SK-N-SH (cell line): ENCODE measurements at regions not wholly inside any gene's neighbourhood (a gene's known extent, or its start where the extent isn't known, plus 50 kb on each side); places are given as distances from the start of the nearest gene placed in this dataset.

Experiments used
- CTCF ChIA-PET: fragments of 300-600, 350-600 bp; formaldehyde crosslinking; extraction: SDS; loops from one replicate; lab custom pipeline; 2021; lab: Yijun Ruan, JAX
- POLR2A ChIA-PET: fragments of 350-600 bp; sonication (Branson Sonifier 250); formaldehyde crosslinking; extraction: SDS; loops from one replicate; lab custom pipeline; 2020; ENCODE audit warnings: antibody characterized with exemption, inconsistent platforms; lab: Yijun Ruan, JAX
- DNase-seq: peaks from one replicate; pipeline ENCODE4 v3.0.0; 2012
- H2AFZ ChIP-seq: fragments of 200-600 bp; sonication (generic); 2 replicates; pipeline ENCODE4 v1.8.1; 2016; ENCODE audit warnings: antibody characterized with exemption, mild to moderate bottlenecking, low read depth
- H3F3A ChIP-seq: fragments of 200-600 bp; sonication (generic); replicated peaks from 2 replicates; pipeline ENCODE3; 2016; ENCODE audit warnings: antibody characterized with exemption, mild to moderate bottlenecking; ENCODE audit not compliant: insufficient read depth
- H3K27ac ChIP-seq, 2 experiments: fragments of 200-500 bp in 1 of 2; fragments of 200-600 bp in 1 of 2; sonication (Bioruptor generic) in 1 of 2; sonication (generic), shearing (Covaris generic) in 1 of 2; 2 replicates each; pipeline versions ENCODE4 v1.5.1 to v1.6.1; 2014 to 2016; ENCODE audit warnings: low read depth in 2 of 2, inconsistent platforms in 1 of 2, low read length in 1 of 2, mild to moderate bottlenecking in 1 of 2, mixed read lengths in 1 of 2
- H3K27me3 ChIP-seq: fragments of 200-600 bp; sonication (generic), shearing (Covaris generic); 2 replicates; pipeline ENCODE4 v1.6.1; 2016; ENCODE audit warnings: mixed run types; ENCODE audit not compliant: insufficient read depth
- H3K36me3 ChIP-seq, 2 experiments: fragments of 200-500 bp in 1 of 2; fragments of 200-600 bp in 1 of 2; sonication (Bioruptor generic) in 1 of 2; sonication (generic) in 1 of 2; replicated peaks in 1 of 2; 2 replicates each; pipeline versions ENCODE3 to v1.5.1; 2014 to 2016; ENCODE audit warnings: low read length in 1 of 2, mild to moderate bottlenecking in 1 of 2; ENCODE audit not compliant: insufficient read depth in 2 of 2, control insufficient read depth in 1 of 2
- H3K4me1 ChIP-seq, 2 experiments: fragments of 200-500 bp in 1 of 2; fragments of 200-600 bp in 1 of 2; sonication (Bioruptor generic) in 1 of 2; sonication (generic), shearing (Covaris generic) in 1 of 2; 2 replicates each; pipeline versions ENCODE4 v1.5.1 to v1.6.1; 2014 to 2016; ENCODE audit warnings: low read depth in 1 of 2, low read length in 1 of 2, mixed run types in 1 of 2; ENCODE audit not compliant: insufficient read depth in 2 of 2, control insufficient read depth in 1 of 2
- H3K4me2 ChIP-seq: fragments of 200-600 bp; sonication (generic), shearing (Covaris generic); 2 replicates; pipeline ENCODE4 v1.6.1; 2017; ENCODE audit warnings: mixed run types
- H3K4me3 ChIP-seq, 2 experiments: fragments of 200-500 bp in 1 of 2; fragments of 200-600 bp in 1 of 2; sonication (Bioruptor generic) in 1 of 2; sonication (generic), shearing (Covaris generic) in 1 of 2; 2 replicates each; pipeline versions ENCODE4 v1.5.1 to v1.8.1; 2014 to 2016; ENCODE audit warnings: low read depth in 2 of 2, inconsistent platforms in 1 of 2, low read length in 1 of 2, mild to moderate bottlenecking in 1 of 2, mixed read lengths in 1 of 2, moderate library complexity in 1 of 2
- H3K79me2 ChIP-seq: fragments of 200-600 bp; sonication (generic); 2 replicates; pipeline ENCODE4 v1.8.1; 2017; ENCODE audit warnings: mild to moderate bottlenecking; ENCODE audit not compliant: insufficient read depth
- H3K9ac ChIP-seq: fragments of 200-600 bp; sonication (generic); 2 replicates; pipeline ENCODE4 v1.6.1; 2017; ENCODE audit warnings: mixed run types
- H3K9me2 ChIP-seq: fragments of 200-600 bp; sonication (generic); 2 replicates; pipeline ENCODE4 v1.6.1; 2017; ENCODE audit warnings: mixed run types
- H3K9me3 ChIP-seq: fragments of 200-600 bp; sonication (generic); 2 replicates; pipeline ENCODE4 v1.6.1; 2017; ENCODE audit warnings: mixed run types, mild to moderate bottlenecking, moderate library complexity
- H4K20me1 ChIP-seq: fragments of 200-600 bp; sonication (generic); 2 replicates; pipeline ENCODE4 v1.6.1; 2017; ENCODE audit warnings: mild to moderate bottlenecking, mixed run types; ENCODE audit not compliant: insufficient read depth
- CHD2 ChIP-seq: fragments of 150-350 bp; IDR thresholded peaks from 2 replicates; pipeline ENCODE4 v1.6.1; 2018; ENCODE audit warnings: low read length; ENCODE audit not compliant: partially characterized antibody
- ELF1 ChIP-seq: IDR thresholded peaks from 2 replicates; pipeline ENCODE4 v1.4.0; 2012
- EZH2phosphoT487 ChIP-seq: fragments of 200-600 bp; sonication (generic); IDR thresholded peaks from 2 replicates; pipeline ENCODE4 v1.6.1; 2017; ENCODE audit warnings: low read depth, mixed run types, mild to moderate bottlenecking, antibody characterized with exemption, moderate library complexity, borderline replicate concordance
- FOXJ3 ChIP-seq: sonication (generic); formaldehyde crosslinking; IDR thresholded peaks from 2 replicates; pipeline ENCODE4 v1.5.1; 2020; ENCODE audit warnings: mild to moderate bottlenecking, missing genetic modification reagents
- FOXM1 ChIP-seq: IDR thresholded peaks from 2 replicates; pipeline ENCODE4 v1.4.0; 2012; ENCODE audit warnings: low read depth, mild to moderate bottlenecking
- GABPA ChIP-seq: IDR thresholded peaks from 2 replicates; pipeline ENCODE4 v1.4.0; 2012; ENCODE audit warnings: low read depth, mild to moderate bottlenecking
- JUND ChIP-seq: IDR thresholded peaks from 2 replicates; pipeline ENCODE4 v1.4.0; 2012
- MEF2A ChIP-seq: IDR thresholded peaks from 2 replicates; pipeline ENCODE4 v1.4.0; 2012; ENCODE audit warnings: low read depth, borderline replicate concordance
- NRF1 ChIP-seq: IDR thresholded peaks from 2 replicates; pipeline ENCODE4 v1.6.1; 2012; ENCODE audit warnings: low read depth, mild to moderate bottlenecking, low read length
- RCOR1 ChIP-seq: fragments of 150-350 bp; IDR thresholded peaks from 2 replicates; pipeline ENCODE4 v1.6.1; 2017; ENCODE audit warnings: antibody characterized with exemption, low read length
- RFX5 ChIP-seq: IDR thresholded peaks from 2 replicates; pipeline ENCODE4 v1.6.1; 2012; ENCODE audit warnings: mild to moderate bottlenecking, improper control_type of control experiment, low read length
- TAF1 ChIP-seq: IDR thresholded peaks from 2 replicates; pipeline ENCODE4 v1.6.1; 2012; ENCODE audit warnings: low read depth, mild to moderate bottlenecking, low read length, moderate library complexity, borderline replicate concordance
- TCF12 ChIP-seq: IDR thresholded peaks from 2 replicates; pipeline ENCODE4 v1.4.0; 2012
- TEAD4 ChIP-seq: IDR thresholded peaks from 2 replicates; pipeline ENCODE4 v1.4.0; 2012; ENCODE audit warnings: mild to moderate bottlenecking, borderline replicate concordance; ENCODE audit not compliant: insufficient read depth
- YY1 ChIP-seq: IDR thresholded peaks from 2 replicates; pipeline ENCODE4 v1.4.0; 2012; ENCODE audit warnings: low read depth, mild to moderate bottlenecking
- WGBS: methylation state at CpG from one replicate; pipeline ENCODE4 v1.1.6; 2017; ENCODE audit warnings: low lambda C conversion rate; 5-methylcytosine and 5-hydroxymethylcytosine counted together
- TF ChIP-seq, protein P1 (sequence below): fragments of 200-600 bp; sonication (generic); IDR thresholded peaks from 2 replicates; pipeline ENCODE4 v1.6.1; 2017; ENCODE audit warnings: antibody characterized with exemption, mild to moderate bottlenecking, moderate library complexity
- TF ChIP-seq, protein P2 (sequence below): IDR thresholded peaks from 2 replicates; pipeline ENCODE4 v1.4.0; 2012; ENCODE audit warnings: low read depth, borderline replicate concordance
- TF ChIP-seq, protein P3 (sequence below): IDR thresholded peaks from 2 replicates; pipeline ENCODE4 v1.4.0; 2012; ENCODE audit warnings: low read depth
- TF ChIP-seq, protein P4 (sequence below): fragments of 150-350 bp; IDR thresholded peaks from 2 replicates; pipeline ENCODE4 v1.6.1; 2017; ENCODE audit warnings: antibody characterized with exemption, low read length, low read depth, borderline replicate concordance
- TF ChIP-seq, protein P5 (sequence below): IDR thresholded peaks from 2 replicates; pipeline ENCODE4 v1.4.0; 2012; ENCODE audit warnings: low read depth, borderline replicate concordance

DNA sequence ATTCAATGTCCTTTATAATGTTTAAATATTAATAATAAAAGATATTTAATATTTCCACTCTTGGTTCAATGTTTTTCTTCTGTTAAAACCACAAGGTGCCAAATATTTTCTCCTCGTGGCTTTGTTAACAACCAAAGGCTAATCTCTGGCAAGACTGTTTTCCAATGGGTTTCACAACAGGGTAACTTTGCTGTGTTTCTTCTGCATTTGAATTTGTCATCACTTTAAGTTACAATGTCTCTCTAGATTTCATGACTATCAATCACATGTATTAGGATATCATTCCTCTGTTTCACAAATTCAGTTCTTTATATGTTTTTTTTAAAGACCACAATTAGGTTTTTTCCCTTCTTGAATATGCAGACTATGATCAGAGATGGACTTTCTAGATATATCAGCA is 469.8 kb upstream of the ACVR2A start:
- H3K36me3 ChIP-seq, result no peaks in the 10 kb centered on the region
- H3K4me1 ChIP-seq, result peaks cover 0 to 4% of the 10 kb centered on the region in 2 experiments; a peak in 1 of 4 replicates
- H3K9ac ChIP-seq, result no peak overlapping the region
- CTCF ChIA-PET, result no interaction called here
- no peak overlapping the region for H3K4me2 ChIP-seq
- H3K4me3 ChIP-seq, result no peak overlapping the region
- H3F3A ChIP-seq, result no peaks in the 10 kb centered on the region
- no peaks in the 10 kb centered on the region for H3K9me2 ChIP-seq
- no peak overlapping the region for H3K27ac ChIP-seq
- 0% methylated on average over 1 of the region's 1 CpG for WGBS
- TF ChIP-seq ELF1 (no peak), FOXJ3 (CRISPR knock-in tag) (no peak), MEF2A (no peak), FOXM1 (no peak), GABPA (no peak), TCF12 (no peak), EZH2phosphoT487 (no peak), NRF1 (no peak), JUND (no peak), TEAD4 (no peak), CHD2 (no peak), RCOR1 (no peak), TAF1 (no peak), RFX5 (no peak), YY1 (no peak)
- TF ChIP-seq, protein P1, sequence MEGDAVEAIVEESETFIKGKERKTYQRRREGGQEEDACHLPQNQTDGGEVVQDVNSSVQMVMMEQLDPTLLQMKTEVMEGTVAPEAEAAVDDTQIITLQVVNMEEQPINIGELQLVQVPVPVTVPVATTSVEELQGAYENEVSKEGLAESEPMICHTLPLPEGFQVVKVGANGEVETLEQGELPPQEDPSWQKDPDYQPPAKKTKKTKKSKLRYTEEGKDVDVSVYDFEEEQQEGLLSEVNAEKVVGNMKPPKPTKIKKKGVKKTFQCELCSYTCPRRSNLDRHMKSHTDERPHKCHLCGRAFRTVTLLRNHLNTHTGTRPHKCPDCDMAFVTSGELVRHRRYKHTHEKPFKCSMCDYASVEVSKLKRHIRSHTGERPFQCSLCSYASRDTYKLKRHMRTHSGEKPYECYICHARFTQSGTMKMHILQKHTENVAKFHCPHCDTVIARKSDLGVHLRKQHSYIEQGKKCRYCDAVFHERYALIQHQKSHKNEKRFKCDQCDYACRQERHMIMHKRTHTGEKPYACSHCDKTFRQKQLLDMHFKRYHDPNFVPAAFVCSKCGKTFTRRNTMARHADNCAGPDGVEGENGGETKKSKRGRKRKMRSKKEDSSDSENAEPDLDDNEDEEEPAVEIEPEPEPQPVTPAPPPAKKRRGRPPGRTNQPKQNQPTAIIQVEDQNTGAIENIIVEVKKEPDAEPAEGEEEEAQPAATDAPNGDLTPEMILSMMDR, result no peak
- TF ChIP-seq, protein P2, sequence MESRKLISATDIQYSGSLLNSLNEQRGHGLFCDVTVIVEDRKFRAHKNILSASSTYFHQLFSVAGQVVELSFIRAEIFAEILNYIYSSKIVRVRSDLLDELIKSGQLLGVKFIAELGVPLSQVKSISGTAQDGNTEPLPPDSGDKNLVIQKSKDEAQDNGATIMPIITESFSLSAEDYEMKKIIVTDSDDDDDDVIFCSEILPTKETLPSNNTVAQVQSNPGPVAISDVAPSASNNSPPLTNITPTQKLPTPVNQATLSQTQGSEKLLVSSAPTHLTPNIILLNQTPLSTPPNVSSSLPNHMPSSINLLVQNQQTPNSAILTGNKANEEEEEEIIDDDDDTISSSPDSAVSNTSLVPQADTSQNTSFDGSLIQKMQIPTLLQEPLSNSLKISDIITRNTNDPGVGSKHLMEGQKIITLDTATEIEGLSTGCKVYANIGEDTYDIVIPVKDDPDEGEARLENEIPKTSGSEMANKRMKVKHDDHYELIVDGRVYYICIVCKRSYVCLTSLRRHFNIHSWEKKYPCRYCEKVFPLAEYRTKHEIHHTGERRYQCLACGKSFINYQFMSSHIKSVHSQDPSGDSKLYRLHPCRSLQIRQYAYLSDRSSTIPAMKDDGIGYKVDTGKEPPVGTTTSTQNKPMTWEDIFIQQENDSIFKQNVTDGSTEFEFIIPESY, result no peak
- TF ChIP-seq, protein P3, sequence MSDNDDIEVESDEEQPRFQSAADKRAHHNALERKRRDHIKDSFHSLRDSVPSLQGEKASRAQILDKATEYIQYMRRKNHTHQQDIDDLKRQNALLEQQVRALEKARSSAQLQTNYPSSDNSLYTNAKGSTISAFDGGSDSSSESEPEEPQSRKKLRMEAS, result no peak
- TF ChIP-seq, protein P4, sequence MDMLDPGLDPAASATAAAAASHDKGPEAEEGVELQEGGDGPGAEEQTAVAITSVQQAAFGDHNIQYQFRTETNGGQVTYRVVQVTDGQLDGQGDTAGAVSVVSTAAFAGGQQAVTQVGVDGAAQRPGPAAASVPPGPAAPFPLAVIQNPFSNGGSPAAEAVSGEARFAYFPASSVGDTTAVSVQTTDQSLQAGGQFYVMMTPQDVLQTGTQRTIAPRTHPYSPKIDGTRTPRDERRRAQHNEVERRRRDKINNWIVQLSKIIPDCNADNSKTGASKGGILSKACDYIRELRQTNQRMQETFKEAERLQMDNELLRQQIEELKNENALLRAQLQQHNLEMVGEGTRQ, result no peak
- TF ChIP-seq, protein P5, sequence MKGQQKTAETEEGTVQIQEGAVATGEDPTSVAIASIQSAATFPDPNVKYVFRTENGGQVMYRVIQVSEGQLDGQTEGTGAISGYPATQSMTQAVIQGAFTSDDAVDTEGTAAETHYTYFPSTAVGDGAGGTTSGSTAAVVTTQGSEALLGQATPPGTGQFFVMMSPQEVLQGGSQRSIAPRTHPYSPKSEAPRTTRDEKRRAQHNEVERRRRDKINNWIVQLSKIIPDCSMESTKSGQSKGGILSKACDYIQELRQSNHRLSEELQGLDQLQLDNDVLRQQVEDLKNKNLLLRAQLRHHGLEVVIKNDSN, result no peak
- H3K79me2 ChIP-seq, result no peaks in the 10 kb centered on the region
- DNase-seq, result no peak
- H3K27me3 ChIP-seq, result no peaks in the 10 kb centered on the region
- POLR2A ChIA-PET, result no interaction called here
- H4K20me1 ChIP-seq, result no peaks in the 10 kb centered on the region
- H3K9me3 ChIP-seq, result no peaks in the 10 kb centered on the region
- no peak overlapping the region for H2AFZ ChIP-seq
